GM12873 (cell line): ENCODE measurements at regions not wholly inside any gene's neighbourhood (a gene's known extent, or its start where the extent isn't known, plus 50 kb on each side); places are given as distances from the start of the nearest gene placed in this dataset.

Experiments
- CTCF ChIP-seq: IDR thresholded peaks from 2 replicates; pipeline ENCODE4 v1.5.1; 2012; ENCODE audit warnings: low read depth, mild to moderate bottlenecking, moderate library complexity, low read length, control low read depth; ENCODE audit not compliant: insufficient read depth; ENCODE audit errors: missing control alignments

- no peak for TF ChIP-seq CTCF
Measured at GRCh38 chr2:236819275-236820002, 249.8 kb downstream of the ACKR3 start.

- no peak for TF ChIP-seq CTCF
Measured at GRCh38 chr2:236820763-236821344, 251.2 kb downstream of the ACKR3 start.

GRCh38 chr2:236823041-236823629 is 253.5 kb downstream of the ACKR3 start:
- no peak for TF ChIP-seq CTCF

GRCh38 chr2:236823963-236824362 is 254.3 kb downstream of the ACKR3 start:
- TF ChIP-seq CTCF, result no peak

GRCh38 chr2:236824836-236825235 is 255.2 kb downstream of the ACKR3 start:
- no peak for TF ChIP-seq CTCF

- no peak for TF ChIP-seq CTCF
Measured at GRCh38 chr2:236825989-236826510, 256.4 kb downstream of the ACKR3 start.

- TF ChIP-seq CTCF, result no peak
Measured at GRCh38 chr2:236826606-236827156, 257.1 kb downstream of the ACKR3 start.
